H1 (cell line): ENCODE measurements at regions not wholly inside any gene's neighbourhood (a gene's known extent, or its start where the extent isn't known, plus 50 kb on each side); places are given as distances from the start of the nearest gene placed in this dataset.

Source experiments
- CTCF ChIP-seq, 3 experiments: IDR thresholded peaks; 1 replicate in 2 of 3; 2 replicates in 1 of 3; pipeline versions ENCODE4 v1.5.1 to v1.6.1; 2011; ENCODE audit warnings: low read length in 3 of 3, mild to moderate bottlenecking in 3 of 3, inconsistent platforms in 2 of 3, low read depth in 1 of 3, moderate library complexity in 1 of 3; ENCODE audit not compliant: insufficient read depth in 1 of 3; ENCODE audit errors: control extremely low read depth in 1 of 3

DNA sequence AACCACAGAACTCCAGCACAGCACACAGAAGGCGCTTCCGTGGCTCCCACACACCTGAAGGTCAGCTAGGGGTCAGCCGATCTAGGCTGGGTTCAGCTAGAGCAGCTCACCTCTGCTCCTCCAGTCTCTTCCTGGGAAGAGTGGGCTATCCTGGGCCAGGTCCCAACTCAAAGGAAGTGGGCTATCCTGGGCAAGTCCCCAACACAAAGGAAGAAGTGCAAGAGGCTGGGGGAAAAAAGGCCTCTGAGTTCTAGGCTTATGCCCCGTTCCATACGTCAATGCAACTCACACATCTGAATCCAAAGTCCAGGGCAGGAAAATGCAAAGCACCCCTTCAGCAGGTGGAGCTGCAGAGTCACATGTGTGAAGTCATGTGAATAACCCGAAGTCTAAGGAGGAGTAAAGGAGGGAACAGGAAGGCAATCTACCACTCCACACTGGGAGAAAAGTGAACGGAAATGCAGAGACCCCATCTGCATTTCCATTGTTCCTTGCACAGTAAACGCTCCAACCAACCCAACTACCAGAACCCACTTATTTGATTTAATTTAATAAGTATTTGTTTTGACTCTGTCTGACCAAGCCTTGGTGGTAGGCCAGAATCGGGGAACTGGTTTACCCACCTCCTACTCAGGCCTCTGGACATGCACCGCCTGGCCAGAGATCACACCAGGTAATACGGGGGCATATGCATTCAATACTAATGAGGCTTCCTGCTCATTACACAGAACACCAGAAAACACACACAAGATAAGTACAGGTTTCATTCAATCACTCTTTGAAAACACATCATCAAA lies 95.5 kb upstream of the RNF32 start (continued):
- peak in 1 of 3 experiments; percentile 13; a peak in 1 of 4 replicates for TF ChIP-seq CTCF (IDR thresholded peaks at IDR 0.05; ENCODE audit: control extremely low read depth in 1 of 3, insufficient read depth in 1 of 3, low read depth in 1 of 3, low read length in 3 of 3)
